Stimulated activated CD8-positive, alpha-beta memory T cell treated with anti-CD3 and anti-CD28 coated beads, Interleukin-4, amount 100 ng/mL, for 48 hours (primary cell): ENCODE measurements at regions not wholly inside any gene's neighbourhood (a gene's known extent, or its start where the extent isn't known, plus 50 kb on each side); places are given as distances from the start of the nearest gene placed in this dataset.
"Not testable (repeated sequence)": the region's sequence is repeated elsewhere in the genome, so short reads cannot be mapped to it uniquely, and the experiment has no call there.

Source experiments
- DNase-seq: peaks from one replicate; pipeline ENCODE4 v3.0.0-alpha.2; 2020

DNA sequence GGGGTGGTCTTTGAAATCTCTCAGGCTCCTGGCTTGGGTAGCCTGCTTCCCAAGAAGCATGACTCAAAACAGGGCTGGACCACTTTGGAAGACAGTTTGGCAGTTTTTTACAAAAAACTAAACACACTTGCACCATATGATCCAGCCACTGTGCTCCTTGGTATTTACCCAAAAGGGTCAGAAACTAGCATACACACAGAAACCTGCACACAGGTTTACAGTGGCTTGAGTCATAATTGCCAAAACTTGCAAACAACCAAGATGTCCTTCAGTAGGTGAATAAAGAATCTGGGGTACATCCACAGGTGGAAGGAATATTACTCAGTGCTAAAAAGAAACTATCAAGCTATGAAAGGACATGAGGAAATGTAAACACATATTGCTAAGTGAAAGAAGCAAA lies 323.2 kb upstream of the CDH5 start:
- DNase-seq, result no peak

DNA sequence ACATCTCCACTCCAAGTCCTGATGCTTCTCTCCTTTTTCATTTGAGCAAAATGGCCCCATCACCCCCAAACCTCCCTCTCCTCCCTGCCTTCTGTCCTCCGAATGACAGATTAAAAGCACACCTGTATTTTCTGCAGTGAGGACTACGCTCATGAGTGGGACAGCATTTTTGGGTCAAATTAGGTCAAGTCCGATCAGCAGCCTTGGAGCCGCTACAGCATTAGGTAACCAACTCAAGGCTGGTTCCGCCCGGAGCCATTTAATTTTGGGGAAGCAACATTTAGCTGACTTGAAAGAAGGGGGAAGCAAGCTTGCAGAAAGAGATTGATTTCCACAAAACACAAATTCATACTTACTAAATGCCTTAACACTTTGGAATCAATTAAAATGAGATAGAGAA lies 324.1 kb upstream of the CDH5 start:
- no peak for DNase-seq

DNA sequence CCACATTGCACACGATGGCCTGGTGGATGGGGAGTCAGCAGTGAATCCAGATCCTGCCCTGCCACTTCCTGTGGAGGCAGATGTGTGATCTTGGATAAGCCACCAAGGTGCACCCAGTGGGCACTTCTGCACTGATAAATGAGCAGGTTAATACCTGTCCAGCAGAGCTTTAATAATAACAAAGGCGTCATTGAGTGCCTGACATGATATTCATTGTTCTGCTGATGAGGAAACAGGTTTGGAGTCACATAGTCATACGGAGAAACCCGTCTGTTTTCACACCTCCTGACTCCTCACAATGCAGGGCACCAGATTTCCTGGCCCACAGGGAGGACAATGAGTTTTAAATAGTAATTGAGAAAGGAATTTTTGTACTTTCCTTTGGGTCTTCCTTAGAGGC lies 324.6 kb upstream of the CDH5 start:
- no peak for DNase-seq

DNA sequence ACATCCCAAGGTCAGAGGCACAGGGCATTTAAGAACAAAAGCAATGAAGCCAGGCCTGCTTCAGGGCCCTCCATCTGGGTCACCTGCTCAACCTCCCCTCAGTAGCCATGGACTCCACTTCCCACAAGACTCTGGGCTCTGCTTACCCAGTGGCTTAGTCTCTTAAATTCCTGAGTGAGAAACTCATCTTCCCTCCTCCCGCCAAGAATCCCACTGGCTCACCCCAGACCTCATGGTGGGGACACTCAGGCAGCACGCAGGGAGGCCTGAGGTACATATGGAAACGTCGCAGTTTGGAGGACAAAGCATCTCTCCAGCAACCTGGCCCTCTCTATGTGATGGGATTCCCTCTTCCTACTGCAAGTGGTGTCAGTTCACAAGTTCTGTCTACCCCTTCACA lies 326.7 kb upstream of the CDH5 start:
- DNase-seq, result no peak

DNA sequence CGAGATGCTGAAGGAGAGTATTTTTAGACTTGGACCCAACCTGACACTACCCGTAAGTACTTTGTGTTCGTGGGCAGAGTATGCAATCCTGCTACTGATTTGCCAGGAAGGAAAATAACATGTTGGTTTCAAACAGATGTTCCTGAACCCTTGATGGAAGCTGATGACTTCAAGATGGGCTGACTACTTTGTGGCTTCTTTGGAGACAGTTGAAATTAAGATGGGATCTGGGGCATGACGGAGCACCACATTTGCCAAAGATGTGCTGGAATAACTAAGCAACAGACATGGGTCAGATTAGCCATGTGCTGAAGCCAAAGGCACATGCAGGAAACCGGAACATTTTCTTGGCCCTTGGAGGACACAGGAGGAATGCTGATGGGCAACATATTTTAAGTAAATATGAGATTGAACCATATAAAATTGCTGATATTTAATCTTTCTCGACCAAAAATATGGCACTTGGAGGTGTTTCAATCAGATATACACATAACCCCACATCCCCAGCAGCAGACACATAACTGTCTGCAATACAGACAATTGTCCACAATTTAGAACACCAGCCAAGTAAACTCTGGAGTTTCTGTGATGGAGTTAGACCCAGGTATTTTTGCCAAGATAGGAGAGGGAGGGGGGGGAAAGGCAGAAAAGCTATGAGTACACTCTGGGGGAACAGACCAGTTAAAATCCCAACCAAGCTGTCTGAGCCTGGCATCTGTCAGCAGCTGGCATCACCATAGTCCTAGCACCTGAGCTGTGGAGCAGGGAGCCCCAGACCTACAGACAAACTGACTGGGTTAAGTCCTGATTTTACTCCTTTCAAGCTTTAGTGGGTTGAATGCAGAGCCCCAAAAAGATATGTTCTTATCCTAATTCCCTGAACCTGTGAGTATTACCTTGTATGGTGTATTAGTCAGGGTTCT lies 329.4 kb upstream of the CDH5 start:
- no peak for DNase-seq

DNA sequence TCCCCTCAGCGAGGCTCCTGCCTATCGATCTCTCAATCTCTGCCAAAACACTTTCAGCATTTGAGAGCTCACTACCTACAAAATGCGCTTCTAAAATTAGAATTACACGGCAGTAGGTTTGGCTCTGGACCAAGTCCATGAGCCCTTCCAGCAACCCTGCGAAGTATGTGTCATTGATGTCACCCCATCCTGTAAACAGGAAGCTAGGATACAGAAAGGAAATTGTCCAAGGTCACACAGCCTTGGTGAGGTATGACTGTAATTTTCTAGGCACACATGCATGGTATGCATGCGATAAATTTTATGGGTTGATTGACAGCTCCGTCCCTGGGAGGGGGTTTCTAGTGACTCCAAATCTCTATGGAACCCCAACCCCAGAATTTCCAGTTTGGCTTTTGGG lies 330.3 kb upstream of the CDH5 start:
- DNase-seq, result no peak

DNA sequence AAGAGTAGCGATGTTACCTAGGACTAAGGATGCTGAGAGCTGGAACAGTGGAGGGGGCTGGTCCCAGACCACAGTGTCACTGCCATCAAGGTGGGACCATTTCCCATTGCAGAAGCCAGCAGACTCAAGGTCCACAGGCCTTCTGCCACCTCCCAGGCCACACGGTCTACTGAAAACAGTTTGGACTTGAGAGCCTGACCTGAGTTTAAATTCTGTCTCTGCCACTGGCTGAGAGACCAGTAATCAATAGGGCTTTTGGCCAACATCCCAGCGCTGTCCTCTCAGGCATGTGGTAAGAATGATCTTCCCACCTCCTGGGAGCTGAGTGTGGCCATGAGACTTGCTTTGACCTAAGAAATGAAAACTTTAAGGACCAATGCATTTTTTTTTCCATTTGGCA lies 331.4 kb upstream of the CDH5 start:
- DNase-seq, result no peak

DNA sequence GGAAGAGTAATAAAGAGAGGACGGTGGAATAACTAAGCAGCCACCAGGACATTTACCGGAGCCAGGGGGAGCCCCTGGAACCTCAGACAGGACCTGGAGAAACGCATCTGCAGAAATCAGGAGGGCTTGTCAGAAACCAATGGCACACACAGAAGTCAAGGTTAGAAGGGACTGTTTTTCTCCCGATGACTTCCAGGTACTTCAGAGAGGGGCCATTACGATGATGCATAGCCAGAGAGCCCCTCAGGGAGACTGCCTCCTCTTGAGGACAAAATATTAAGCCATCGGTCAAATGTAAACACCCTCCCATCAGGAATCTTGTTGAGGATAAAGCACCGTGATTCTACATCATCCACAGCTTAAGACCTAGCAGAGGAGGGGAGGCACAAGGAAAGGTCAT lies 333.6 kb upstream of the CDH5 start:
- no peak for DNase-seq

DNA sequence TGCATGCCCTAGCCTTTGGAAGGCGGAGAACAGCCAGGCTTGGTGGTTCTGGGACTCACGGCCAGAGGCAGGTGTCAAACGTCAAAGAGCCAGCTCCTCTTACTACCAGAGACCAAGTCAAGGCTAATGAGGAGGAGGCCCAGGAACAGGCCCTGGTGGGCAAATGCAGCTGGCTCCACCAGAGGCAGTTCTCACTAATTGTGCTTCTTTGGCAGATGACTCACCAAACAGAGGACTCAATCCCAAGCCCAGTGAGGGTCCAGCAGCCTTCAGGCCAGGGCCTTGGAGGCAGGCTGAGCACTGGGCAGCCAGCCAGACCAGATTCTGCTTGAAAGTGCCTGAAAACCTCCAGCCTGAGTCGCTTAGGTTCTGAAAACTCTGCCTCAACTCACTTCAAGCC lies 336.5 kb upstream of the CDH5 start:
- DNase-seq, result no peak

DNA sequence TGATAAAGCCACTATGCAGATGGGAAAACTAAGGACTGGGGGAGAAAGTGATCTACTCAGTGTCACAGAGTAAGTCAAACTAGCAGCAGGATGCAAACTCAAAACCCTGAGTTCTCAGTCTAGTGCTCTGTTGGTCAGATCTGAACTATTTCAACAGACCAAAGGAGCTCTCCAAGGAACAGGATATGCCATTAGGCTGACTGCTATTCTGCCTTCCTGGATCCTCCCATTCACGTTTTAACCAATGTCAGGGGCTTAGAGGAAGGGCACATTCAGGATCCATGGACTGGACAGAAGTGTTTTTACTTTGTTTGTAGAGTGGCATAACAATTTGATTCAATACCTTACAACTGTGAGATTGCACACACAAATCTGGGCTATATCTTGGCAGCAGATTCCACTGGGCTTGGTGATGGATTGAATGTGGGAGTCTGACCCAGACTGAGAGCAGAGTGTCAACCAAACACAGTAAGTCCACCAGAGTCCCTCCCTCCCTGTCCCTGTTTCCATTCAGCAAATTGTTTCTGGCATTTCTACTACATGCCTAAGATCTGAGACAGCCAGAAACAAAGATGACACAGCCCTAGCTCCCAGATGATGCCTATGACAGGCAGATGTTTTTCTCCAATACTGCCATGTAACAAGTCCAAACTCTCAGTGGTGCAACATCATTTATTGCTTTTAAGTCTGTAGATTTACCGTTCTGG lies 337.8 kb upstream of the CDH5 start:
- no peak for DNase-seq

DNA sequence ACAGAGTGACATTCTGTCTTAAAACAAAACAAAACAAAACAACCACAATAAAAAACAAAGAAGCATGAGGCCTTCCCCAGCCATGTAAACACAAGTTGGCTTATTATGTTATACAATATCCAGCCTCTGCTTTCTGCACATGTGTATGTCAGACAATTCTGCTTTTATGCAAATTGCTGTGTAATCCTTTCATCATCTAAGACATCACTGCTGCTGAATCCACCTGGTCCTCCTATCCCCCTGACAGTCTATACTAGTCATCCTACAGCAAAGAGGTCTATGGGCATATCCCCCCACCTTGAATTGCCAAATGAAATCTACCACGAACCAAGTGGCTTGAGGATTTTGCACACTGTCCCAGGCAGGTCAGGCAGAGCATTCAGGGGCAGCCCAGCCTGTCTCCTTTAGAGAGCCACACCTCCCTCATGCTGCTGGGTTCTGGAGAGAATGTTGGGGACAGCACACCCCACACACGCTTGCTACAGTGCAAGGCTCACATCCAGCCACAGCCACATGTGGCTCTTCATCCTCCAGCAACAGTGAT lies 339.6 kb upstream of the CDH5 start:
- no peak for DNase-seq

DNA sequence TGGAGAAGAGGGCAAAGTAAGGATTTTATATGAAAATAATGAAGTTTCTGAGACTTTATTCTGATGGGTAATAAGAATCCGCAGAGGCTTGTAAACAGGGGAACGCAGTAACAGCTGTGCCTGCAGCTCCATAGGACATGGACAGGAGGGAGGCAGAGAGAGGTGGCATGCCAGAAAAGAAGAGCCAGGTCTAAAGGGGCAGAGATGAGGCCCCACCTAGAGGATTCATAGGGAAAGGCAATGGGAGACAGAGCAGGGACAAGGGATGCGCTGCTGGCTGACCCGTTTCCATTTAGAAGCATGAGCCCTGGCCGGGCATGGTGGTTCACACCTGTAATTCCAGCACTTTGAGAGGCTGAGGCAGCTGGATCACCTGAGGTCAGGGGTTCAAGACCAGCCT lies 340.3 kb upstream of the CDH5 start:
- DNase-seq, result no peak

DNA sequence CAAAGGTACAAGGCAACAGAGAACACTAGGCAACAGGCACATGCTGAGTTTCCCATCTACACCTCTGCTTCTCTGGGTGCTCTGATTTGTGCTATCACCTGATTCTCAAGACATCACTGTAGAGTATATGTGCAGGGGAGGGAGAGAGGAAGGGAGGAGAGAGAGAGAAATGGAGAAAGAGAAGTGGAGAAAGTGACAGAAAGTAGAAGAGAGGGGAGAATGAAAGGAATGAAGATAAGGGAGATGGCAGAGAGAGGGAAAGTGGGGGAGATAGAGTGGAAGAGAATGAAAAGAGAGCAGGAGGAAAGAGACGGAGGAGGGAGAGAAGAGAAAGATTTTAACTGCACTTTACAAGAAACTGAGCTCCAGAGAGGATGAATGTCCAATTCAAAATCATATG lies 340.7 kb upstream of the CDH5 start:
- DNase-seq, result no peak

DNA sequence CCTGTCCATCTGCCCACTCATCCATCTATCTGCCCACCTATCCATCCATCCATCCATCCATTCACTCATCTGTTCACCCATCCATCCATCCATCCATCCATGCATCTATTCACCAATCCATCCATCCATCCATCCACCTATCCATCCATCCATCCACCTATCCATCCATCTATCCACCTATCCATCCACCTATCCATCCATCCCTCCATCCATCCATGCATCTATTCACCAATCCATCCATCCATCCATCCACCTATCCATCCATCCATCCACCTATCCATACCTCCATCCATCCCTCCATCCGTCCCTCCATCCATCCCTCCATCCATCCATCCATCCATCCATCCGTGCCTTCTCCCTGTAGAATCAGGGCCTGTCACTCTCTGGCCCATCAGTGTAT lies 341.9 kb upstream of the CDH5 start:
- not testable (repeated sequence) for DNase-seq

DNA sequence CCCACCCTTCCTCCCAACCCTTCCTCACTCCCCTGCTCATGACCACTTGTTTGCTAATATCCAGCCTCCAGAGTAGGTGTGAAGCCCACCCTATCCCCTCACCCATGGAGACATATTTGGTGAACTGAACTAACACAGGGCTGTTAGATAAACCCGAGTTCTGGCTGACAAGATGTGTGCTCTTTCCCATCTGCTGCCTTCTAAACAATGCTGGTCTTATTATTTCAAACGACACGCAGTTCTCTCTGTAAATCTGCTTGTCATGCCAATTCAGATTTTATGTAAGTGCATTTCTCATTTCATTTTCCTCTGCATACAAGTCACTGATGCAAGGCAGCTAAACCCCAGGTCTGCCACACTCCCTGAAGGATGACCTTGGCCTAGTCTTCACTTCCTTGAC lies 343.0 kb upstream of the CDH5 start:
- DNase-seq, result no peak

DNA sequence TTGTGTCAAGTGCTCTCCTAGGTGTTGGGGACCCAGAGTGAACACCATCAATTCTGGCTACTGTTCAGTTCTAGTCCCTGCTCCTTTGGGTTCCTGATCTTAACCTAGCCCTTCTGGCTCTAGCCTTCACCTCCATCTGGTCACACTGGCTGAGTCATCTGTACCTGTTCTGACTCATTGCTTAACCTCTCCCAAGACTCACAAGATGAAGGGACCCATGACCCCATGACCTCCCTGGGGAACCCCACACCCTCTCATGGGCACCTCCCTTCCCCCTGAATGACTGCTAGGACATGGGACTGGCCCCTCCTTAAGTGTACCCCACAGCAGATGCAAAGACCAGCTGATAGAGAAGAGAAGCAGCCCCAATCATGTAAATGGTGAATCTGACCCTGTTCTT lies 345.8 kb upstream of the CDH5 start:
- DNase-seq, result no peak

DNA sequence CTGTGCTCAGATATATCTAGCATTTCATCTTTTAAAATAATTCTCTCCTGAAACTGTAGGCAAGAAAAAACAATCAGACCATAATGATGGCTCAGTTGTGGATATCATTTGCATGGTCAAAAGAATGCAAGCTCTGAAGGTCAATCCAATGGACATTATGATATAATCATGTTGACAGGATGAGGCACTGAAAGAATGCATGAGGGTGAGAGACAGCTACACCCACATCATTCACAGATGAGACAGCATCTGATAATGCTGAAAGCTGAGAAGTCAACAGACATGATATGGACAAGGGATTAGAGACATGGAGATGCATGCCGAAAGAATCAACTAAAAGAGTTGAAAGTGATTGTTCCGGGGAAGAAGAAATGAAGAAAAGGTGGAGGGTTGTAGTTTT lies 346.4 kb upstream of the CDH5 start:
- DNase-seq, result no peak

DNA sequence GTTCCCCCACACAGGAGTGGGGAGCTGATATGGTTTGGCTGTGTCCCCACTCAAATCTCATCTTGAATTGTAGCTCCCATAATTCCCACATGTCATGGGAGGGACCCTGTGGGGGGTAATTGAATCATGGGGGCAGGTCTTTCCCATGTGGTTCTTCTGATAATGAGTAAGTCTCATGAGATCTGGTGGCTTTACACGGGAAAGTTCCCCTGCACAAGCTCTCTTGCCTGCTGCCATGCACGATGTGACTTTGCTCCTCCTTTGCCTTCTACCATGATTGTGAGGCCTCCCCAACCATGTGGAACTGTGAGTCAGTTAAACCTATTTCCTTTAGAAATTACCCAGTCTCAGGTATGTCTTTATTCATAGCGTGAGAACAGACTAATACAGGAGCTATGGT lies 347.0 kb upstream of the CDH5 start:
- not testable (repeated sequence) for DNase-seq

DNA sequence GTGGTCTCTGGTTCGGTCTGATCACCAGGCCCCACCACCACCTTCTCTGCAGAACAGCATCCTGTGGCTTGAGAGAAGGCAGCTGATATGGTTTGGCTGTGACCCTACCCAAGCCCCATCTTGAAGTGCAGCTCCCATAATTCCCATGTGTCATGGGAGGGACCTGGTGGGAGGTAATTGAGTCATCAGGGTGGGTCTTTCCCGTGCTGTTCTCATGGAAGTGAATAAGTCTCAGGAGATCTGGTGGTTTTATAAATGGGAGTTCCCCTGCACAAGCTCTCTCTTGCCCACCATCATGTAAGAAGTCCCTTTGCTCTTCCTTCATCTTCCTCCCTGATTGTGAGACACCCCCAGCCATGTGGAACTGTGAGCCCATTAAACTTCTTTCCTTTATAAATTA lies 352.3 kb upstream of the CDH5 start:
- DNase-seq, result no peak

DNA sequence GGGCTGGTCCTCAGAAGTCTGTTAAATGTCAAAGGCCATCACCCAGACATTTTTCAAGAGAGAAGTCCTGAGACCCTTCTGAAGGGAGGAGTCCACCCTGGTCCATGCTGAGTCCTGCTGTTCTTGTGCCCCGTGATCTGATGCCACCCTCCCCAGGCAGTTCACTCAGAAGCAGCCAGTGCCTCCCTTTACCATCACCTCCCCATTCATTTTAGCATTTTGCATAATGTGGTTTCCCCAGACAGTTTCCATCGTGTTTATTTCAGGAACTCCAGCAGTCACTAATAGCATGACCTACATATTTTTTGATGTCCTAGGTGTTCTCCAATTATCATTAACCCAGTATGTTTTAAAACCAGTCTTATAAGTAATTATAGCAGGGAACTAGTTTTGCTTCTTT lies 353.0 kb upstream of the CDH5 start:
- DNase-seq, result no peak

DNA sequence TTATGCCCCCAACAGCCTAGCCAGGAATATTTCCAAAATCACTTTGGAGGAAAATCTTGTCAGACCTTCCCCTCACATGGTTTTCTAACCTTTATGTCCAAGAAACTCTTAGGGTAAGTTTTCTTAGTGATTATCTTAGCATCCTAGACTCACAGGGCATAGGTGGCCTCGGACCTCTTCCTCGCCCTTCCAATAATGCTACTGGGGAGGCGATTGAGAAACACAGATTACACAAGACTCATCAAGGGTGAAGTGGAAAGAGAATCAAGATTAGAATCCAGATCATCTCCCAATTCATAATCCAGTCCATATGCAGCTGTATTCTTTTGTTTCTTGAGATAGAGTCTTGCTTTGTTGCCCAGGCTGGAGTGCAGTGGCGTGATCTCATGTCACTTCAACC lies 358.4 kb upstream of the CDH5 start:
- DNase-seq, result no peak

DNA sequence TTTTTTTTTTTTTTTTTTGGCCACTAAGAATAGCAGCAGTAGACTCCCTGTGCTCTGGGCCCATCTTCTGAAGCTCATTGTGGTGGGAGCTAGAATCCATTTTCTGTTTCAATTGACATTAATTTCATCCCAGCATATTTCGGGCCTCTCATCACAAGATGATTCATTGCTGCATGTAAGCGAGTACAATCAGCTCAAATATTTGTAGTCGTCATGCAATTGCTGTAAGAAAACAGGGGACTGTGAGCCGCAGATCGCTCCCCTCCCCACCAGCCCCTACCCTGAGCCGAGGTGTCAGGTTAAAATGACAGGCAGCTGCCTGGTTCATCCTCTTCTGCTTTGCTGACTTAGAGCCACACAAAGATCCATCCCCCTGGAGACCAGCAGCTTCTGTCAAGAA lies 358.8 kb upstream of the CDH5 start:
- DNase-seq, result no peak

DNA sequence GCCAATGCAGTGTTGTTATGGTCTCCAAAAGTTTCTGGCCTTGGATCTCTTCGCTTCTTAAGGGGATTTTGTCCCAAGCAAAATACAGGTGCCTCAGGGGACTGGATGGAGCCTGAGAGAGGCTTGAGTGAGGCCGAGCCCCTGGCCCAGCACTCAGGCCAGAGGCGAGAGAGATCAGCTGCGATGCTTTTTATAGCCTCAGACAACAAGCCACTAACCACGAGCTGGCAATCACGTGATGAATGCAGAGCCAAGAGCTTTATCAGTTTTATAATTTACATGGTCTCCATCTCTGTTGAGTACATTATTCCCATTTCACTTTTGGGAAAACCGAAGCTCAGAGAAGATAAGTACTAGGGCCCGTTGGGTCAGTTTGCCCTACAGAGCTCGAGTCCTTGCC lies 360.0 kb upstream of the CDH5 start:
- no peak for DNase-seq

DNA sequence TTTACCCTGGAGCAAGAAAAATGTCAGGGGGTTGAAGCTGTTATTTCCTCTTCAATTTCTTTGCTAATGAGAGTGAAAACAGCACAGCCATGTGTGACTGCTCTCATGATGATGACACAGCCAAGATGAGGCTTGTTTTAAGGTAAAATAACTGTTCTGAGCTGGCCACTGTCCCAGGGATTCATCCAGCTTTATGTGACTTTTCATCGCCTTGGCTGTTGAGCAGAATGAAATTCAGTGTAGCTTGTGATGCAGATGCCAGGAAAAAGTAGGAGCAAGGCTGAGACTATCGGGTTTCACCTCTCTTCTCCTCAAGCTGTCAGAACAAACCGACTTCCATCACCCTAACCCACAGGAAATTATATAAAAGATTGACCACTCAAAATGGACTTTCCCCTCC lies 361.8 kb upstream of the CDH5 start:
- no peak for DNase-seq
